Neuronal stem cell (in vitro differentiated cells): ENCODE measurements at regions not wholly inside any gene's neighbourhood (a gene's known extent, or its start where the extent isn't known, plus 50 kb on each side); places are given as distances from the start of the nearest gene placed in this dataset.
"Not testable (repeated sequence)": the region's sequence is repeated elsewhere in the genome, so short reads cannot be mapped to it uniquely, and the experiment has no call there.

ENCODE experiments used
- DNase-seq: peaks from one replicate; pipeline ENCODE4 v3.0.0-alpha.2; 2013; ENCODE audit warnings: low spot score
- H2AFZ ChIP-seq: one replicate; pipeline ENCODE4 v1.6.1; 2013; ENCODE audit warnings: mild to moderate bottlenecking, low read length, inconsistent platforms
- H2AK5ac ChIP-seq: 2 replicates; pipeline ENCODE4 v1.6.1; 2013; ENCODE audit warnings: low read depth, mild to moderate bottlenecking, inconsistent platforms, low read length, moderate library complexity, mixed read lengths
- H2BK120ac ChIP-seq: 2 replicates; pipeline ENCODE4 v1.6.1; 2013; ENCODE audit warnings: low read depth, mild to moderate bottlenecking, inconsistent platforms, low read length, moderate library complexity, mixed read lengths
- H2BK12ac ChIP-seq: one replicate; pipeline ENCODE4 v1.6.1; 2013; ENCODE audit warnings: low read length, inconsistent platforms
- H2BK15ac ChIP-seq: 2 replicates; pipeline ENCODE4 v1.6.1; 2013; ENCODE audit warnings: mild to moderate bottlenecking, low read length, inconsistent platforms, mixed read lengths
- H2BK5ac ChIP-seq: one replicate; pipeline ENCODE4 v1.6.1; 2013; ENCODE audit warnings: inconsistent platforms, mild to moderate bottlenecking, low read length, moderate library complexity
- H3K14ac ChIP-seq: one replicate; pipeline ENCODE4 v1.6.1; 2013; ENCODE audit warnings: low read length, inconsistent platforms
- H3K18ac ChIP-seq: 2 replicates; pipeline ENCODE4 v1.6.1; 2013; ENCODE audit warnings: low read length, inconsistent platforms
- H3K23ac ChIP-seq: 2 replicates; pipeline ENCODE4 v1.6.1; 2013; ENCODE audit warnings: low read depth, mild to moderate bottlenecking, mixed read lengths, low read length, inconsistent platforms; ENCODE audit not compliant: poor library complexity
- H3K27ac ChIP-seq: replicated peaks from 3 replicates; pipeline ENCODE4 v1.5.1; 2013; ENCODE audit warnings: low read length, inconsistent platforms
- H3K27me3 ChIP-seq, 3 experiments: 2 replicates each; pipeline ENCODE4 v1.6.1; 2013; ENCODE audit warnings: low read length in 3 of 3, mild to moderate bottlenecking in 2 of 3, inconsistent platforms in 1 of 3, low read depth in 1 of 3, mixed read lengths in 1 of 3, moderate library complexity in 1 of 3; ENCODE audit not compliant: control insufficient read depth in 3 of 3, insufficient read depth in 3 of 3
- H3K36me3 ChIP-seq, 2 donors: replicated peaks in 1 of 2; 2 replicates each; pipeline ENCODE4 v1.6.1; 2013; ENCODE audit warnings: low read length in 2 of 2; ENCODE audit not compliant: control insufficient read depth in 2 of 2, insufficient read depth in 2 of 2
- H3K4ac ChIP-seq: 2 replicates; pipeline ENCODE4 v1.6.1; 2013; ENCODE audit warnings: inconsistent platforms, mild to moderate bottlenecking, low read length, moderate library complexity
- H3K4me1 ChIP-seq, 2 donors: 1 replicate in 1 of 2; 2 replicates in 1 of 2; pipeline ENCODE4 v1.6.1; 2013; ENCODE audit warnings: low read length in 2 of 2, low read depth in 1 of 2; ENCODE audit not compliant: control insufficient read depth in 2 of 2, insufficient read depth in 1 of 2
- H3K4me2 ChIP-seq: one replicate; pipeline ENCODE4 v1.6.1; 2013; ENCODE audit warnings: mild to moderate bottlenecking, low read length, inconsistent platforms; ENCODE audit not compliant: insufficient read depth, poor library complexity, severe bottlenecking
- H3K4me3 ChIP-seq, 2 donors: 2 replicates each; pipeline ENCODE4 v1.5.1; 2013; ENCODE audit warnings: low read length in 2 of 2, mild to moderate bottlenecking in 2 of 2, inconsistent platforms in 1 of 2, moderate library complexity in 1 of 2
- H3K79me1 ChIP-seq: one replicate; pipeline ENCODE4 v1.6.1; 2013; ENCODE audit warnings: low read depth, mild to moderate bottlenecking, inconsistent platforms, low read length, moderate library complexity
- H3K9ac ChIP-seq: one replicate; pipeline ENCODE4 v1.6.1; 2013; ENCODE audit warnings: mild to moderate bottlenecking, low read depth, low read length, inconsistent platforms; ENCODE audit not compliant: poor library complexity
- H3K9me3 ChIP-seq, 2 donors: replicated peaks in 1 of 2; 2 replicates each; pipeline versions ENCODE3 to v1.6.1; 2013; ENCODE audit warnings: low read length in 2 of 2, mild to moderate bottlenecking in 2 of 2, inconsistent platforms in 1 of 2, low read depth in 1 of 2, mixed read lengths in 1 of 2, moderate library complexity in 1 of 2; ENCODE audit not compliant: control insufficient read depth in 2 of 2, insufficient read depth in 1 of 2
- H4K8ac ChIP-seq: one replicate; pipeline ENCODE4 v1.6.1; 2013; ENCODE audit warnings: low read depth, mild to moderate bottlenecking, inconsistent platforms, low read length, moderate library complexity
- H4K91ac ChIP-seq: one replicate; pipeline ENCODE4 v1.6.1; 2013; ENCODE audit warnings: low read length, low read depth, mild to moderate bottlenecking, inconsistent platforms; ENCODE audit not compliant: poor library complexity
- WGBS, 2 donors: extraction: QIAGEN DNeasy Blood & Tissue Kit; methylation state at CpG; one replicate each; pipeline ENCODE4 v1.1.7; 2013; ENCODE audit warnings: missing lambda C conversion rate in 2 of 2, mixed read lengths in 1 of 2; ENCODE audit not compliant: insufficient read length in 2 of 2, insufficient replicate concordance in 1 of 2; ENCODE audit errors: extremely low coverage in 2 of 2; 5-methylcytosine and 5-hydroxymethylcytosine counted together

GRCh38 chr11:100607761-100608160 lies 79.3 kb upstream of the ARHGAP42 start:
- not testable (repeated sequence) for H3K79me1 ChIP-seq, H3K36me3 ChIP-seq, H2BK15ac ChIP-seq, H3K4me2 ChIP-seq, H2AFZ ChIP-seq, H3K9me3 ChIP-seq, H3K27me3 ChIP-seq, H3K23ac ChIP-seq, H3K4me1 ChIP-seq, H2BK12ac ChIP-seq, H3K18ac ChIP-seq, H3K9ac ChIP-seq, H2BK120ac ChIP-seq, H2BK5ac ChIP-seq, H4K91ac ChIP-seq, H3K4me3 ChIP-seq, H2AK5ac ChIP-seq, H3K14ac ChIP-seq, DNase-seq, H3K4ac ChIP-seq, H4K8ac ChIP-seq, H3K27ac ChIP-seq

- Histone ChIP-seq H3K23ac (no peak overlapping the region), H3K27me3 (no peaks in the 10 kb centered on the region), H3K36me3 (no peaks in the 10 kb centered on the region), H3K18ac (no peak overlapping the region), H3K9ac (no peak overlapping the region), H4K91ac (no peak overlapping the region), H2BK120ac (no peak overlapping the region), H3K4me2 (no peak overlapping the region), H4K8ac (no peak overlapping the region), H2BK15ac (no peak overlapping the region), H3K9me3 (no peaks in the 10 kb centered on the region), H3K14ac (no peak overlapping the region), H2BK5ac (no peak overlapping the region), H2BK12ac (no peak overlapping the region), H3K4ac (no peak overlapping the region), H3K79me1 (no peaks in the 10 kb centered on the region), H3K4me3 (no peak overlapping the region), H3K4me1 (no peaks in the 10 kb centered on the region), H2AK5ac (no peak overlapping the region), H2AFZ (no peak overlapping the region), H3K27ac (no peak overlapping the region)
- WGBS, 2 donors = no CpG with 5 or more reads among the region's 2 CpGs
- DNase-seq = no peak
Observed at GRCh38 chr11:100612766-100613165, 74.3 kb upstream of the ARHGAP42 start.

GRCh38 chr11:100618914-100619313 lies 68.2 kb upstream of the ARHGAP42 start:
- H3K4ac ChIP-seq = no peak overlapping the region
- H3K23ac ChIP-seq = no peak overlapping the region
- no peak overlapping the region for H2BK120ac ChIP-seq
- no peak overlapping the region for H3K4me2 ChIP-seq
- no peak overlapping the region for H2AK5ac ChIP-seq
- H3K4me1 ChIP-seq = peaks cover 2 to 6% of the 10 kb centered on the region in 2 donors
- H2BK12ac ChIP-seq = no peak overlapping the region
- no CpG with 5 or more reads among the region's 2 CpGs for WGBS, 2 donors
- H3K14ac ChIP-seq = no peak overlapping the region
- H4K8ac ChIP-seq = no peak overlapping the region
- H3K36me3 ChIP-seq = no peaks in the 10 kb centered on the region
- DNase-seq = no peak
- H3K4me3 ChIP-seq = no peak overlapping the region
- H4K91ac ChIP-seq = no peak overlapping the region
- no peak overlapping the region for H2BK5ac ChIP-seq
- H3K27ac ChIP-seq = no peak overlapping the region
- H3K18ac ChIP-seq = no peak overlapping the region
- H3K9ac ChIP-seq = no peak overlapping the region
- no peak overlapping the region for H2AFZ ChIP-seq
- no peaks in the 10 kb centered on the region for H3K79me1 ChIP-seq
- H3K9me3 ChIP-seq = peaks cover 3 to 12% of the 10 kb centered on the region in 2 donors
- no peaks in the 10 kb centered on the region for H3K27me3 ChIP-seq
- H2BK15ac ChIP-seq = no peak overlapping the region

GRCh38 chr11:100619484-100619883 lies 67.6 kb upstream of the ARHGAP42 start:
- Histone ChIP-seq H3K4me1 (peaks cover 2 to 6% of the 10 kb centered on the region in 2 donors), H3K4me2 (no peak overlapping the region), H3K4me3 (no peak overlapping the region), H2BK15ac (no peak overlapping the region), H3K9ac (no peak overlapping the region), H2AFZ (no peak overlapping the region), H3K4ac (no peak overlapping the region), H2BK5ac (no peak overlapping the region), H3K23ac (no peak overlapping the region), H3K36me3 (no peaks in the 10 kb centered on the region), H2BK120ac (no peak overlapping the region), H2BK12ac (no peak overlapping the region), H3K27ac (no peak overlapping the region), H3K14ac (no peak overlapping the region), H4K91ac (no peak overlapping the region), H2AK5ac (no peak overlapping the region), H4K8ac (no peak overlapping the region), H3K27me3 (no peaks in the 10 kb centered on the region), H3K79me1 (no peaks in the 10 kb centered on the region), H3K18ac (no peak overlapping the region), H3K9me3 (peaks cover 3 to 12% of the 10 kb centered on the region in 2 donors)
- DNase-seq = no peak
- WGBS, 2 donors = no CpG with 5 or more reads among the region's 2 CpGs
